HepG2 (cell line): ENCODE measurements at regions not wholly inside any gene's neighbourhood (a gene's known extent, or its start where the extent isn't known, plus 50 kb on each side); places are given as distances from the start of the nearest gene placed in this dataset.

Experiments
- ATAC-seq: fragments of 200-7000 bp; cut with Tn5 transposase; 3 replicates; pipeline ENCODE4 v1.9.1; 2020; ENCODE audit warnings: mild to moderate bottlenecking, moderate library complexity
- BruUV-seq: library from RNA; stranded (reverse); fragments of 400-500 nt; replicated peaks from 2 replicates; lab custom pipeline; 2021; lab: Mats Ljungman, UMichigan
- CTCF ChIA-PET: fragments of 300-600 bp; formaldehyde crosslinking; extraction: SDS; loops from one replicate; lab custom pipeline; 2021; ENCODE audit warnings: low total read pairs, inconsistent platforms, low intra/inter-chr PET ratio; lab: Yijun Ruan, JAX
- POLR2A ChIA-PET: fragments of 350-600 bp; sonication (Branson Sonifier 250); formaldehyde crosslinking; loops from one replicate; lab custom pipeline; 2020; ENCODE audit warnings: antibody characterized with exemption, inconsistent platforms; lab: Yijun Ruan, JAX
- DNase-seq: peaks from one replicate; pipeline ENCODE4 v3.0.0-alpha.2; 2015; ENCODE audit warnings: low spot score
- FAIRE-seq: peaks from 3 replicates; lab custom pipeline; 2011; peaks lifted over from hg19 to GRCh38; lab: Jason Lieb, UNC
- H2AFZ ChIP-seq: one replicate; pipeline ENCODE4 v1.6.1; 2011; ENCODE audit warnings: low read length, inconsistent platforms
- H3K27ac ChIP-seq: fragments of 300-600 bp; 3 replicates; pipeline ENCODE4 v1.8.0; 2011; ENCODE audit warnings: mixed run types, mild to moderate bottlenecking, mixed read lengths, low read length, inconsistent platforms; ENCODE audit not compliant: insufficient read depth; ENCODE audit errors: extremely low read length
- H3K27me3 ChIP-seq, 2 experiments: fragments of 200-600 bp in 1 of 2; 2 replicates in 1 of 2; 3 replicates in 1 of 2; pipeline versions ENCODE4 v1.6.0 to v1.8.0; 2011; ENCODE audit warnings: low read length in 2 of 2, mild to moderate bottlenecking in 2 of 2, moderate library complexity in 2 of 2, inconsistent platforms in 1 of 2; ENCODE audit not compliant: insufficient read depth in 2 of 2, control insufficient read depth in 1 of 2
- H3K36me3 ChIP-seq, 2 experiments: fragments of 200-600 bp in 1 of 2; replicated peaks in 1 of 2; 2 replicates in 1 of 2; 3 replicates in 1 of 2; pipeline versions ENCODE4 v1.5.1 to v1.8.0; 2011; ENCODE audit warnings: low read length in 2 of 2, inconsistent platforms in 1 of 2; ENCODE audit not compliant: insufficient read depth in 2 of 2, control insufficient read depth in 1 of 2
- H3K4me1 ChIP-seq: 2 replicates; pipeline ENCODE4 v1.5.1; 2012; ENCODE audit warnings: low read length, inconsistent platforms; ENCODE audit not compliant: insufficient read depth
- H3K4me2 ChIP-seq: 2 replicates; pipeline ENCODE4 v1.6.0; 2011; ENCODE audit warnings: low read depth, low read length, inconsistent platforms
- H3K4me3 ChIP-seq, 3 experiments: fragments of 200-600 bp in 1 of 3; sonication (generic), shearing (Covaris generic) in 1 of 3; replicated peaks in 1 of 3; 2 replicates each; pipeline ENCODE4 v1.5.1; 2011 to 2016; ENCODE audit warnings: low read length in 3 of 3, inconsistent platforms in 2 of 3, low read depth in 2 of 3, mild to moderate bottlenecking in 2 of 3, control low read depth in 1 of 3, mixed read lengths in 1 of 3; ENCODE audit not compliant: insufficient read depth in 1 of 3
- H3K79me2 ChIP-seq: one replicate; pipeline ENCODE4 v1.6.1; 2011; ENCODE audit warnings: low read length, inconsistent platforms; ENCODE audit not compliant: insufficient read depth
- H3K9ac ChIP-seq: 2 replicates; pipeline ENCODE4 v1.6.0; 2011; ENCODE audit warnings: mild to moderate bottlenecking, low read depth, low read length, inconsistent platforms; ENCODE audit not compliant: insufficient read depth
- H3K9me3 ChIP-seq: 2 replicates; pipeline ENCODE4 v1.5.1; 2012; ENCODE audit warnings: mild to moderate bottlenecking, low read length
- H4K20me1 ChIP-seq: 2 replicates; pipeline ENCODE4 v1.6.0; 2011; ENCODE audit warnings: inconsistent platforms, mild to moderate bottlenecking, low read length, moderate library complexity; ENCODE audit not compliant: insufficient read depth
- CAMTA2 ChIP-seq: sonication (generic); formaldehyde crosslinking; IDR thresholded peaks from 2 replicates; pipeline ENCODE4 v1.4.0; 2020; ENCODE audit warnings: mild to moderate bottlenecking, missing genetic modification reagents, borderline replicate concordance
- CREB3 ChIP-seq: sonication (generic); formaldehyde crosslinking; IDR thresholded peaks from 2 replicates; pipeline ENCODE4 v1.5.0; 2020; ENCODE audit warnings: missing genetic modification reagents
- GTF2F1 ChIP-seq: fragments of 150-350 bp; IDR thresholded peaks from 2 replicates; pipeline ENCODE4 v1.6.1; 2014; ENCODE audit warnings: low read length
- JUN ChIP-seq: sonication (generic); formaldehyde crosslinking; IDR thresholded peaks from 2 replicates; pipeline ENCODE4 v1.4.0; 2020; ENCODE audit warnings: mild to moderate bottlenecking, missing genetic modification reagents
- KMT2B ChIP-seq: IDR thresholded peaks from 2 replicates; pipeline ENCODE4 v1.6.1; 2016; ENCODE audit warnings: missing genetic modification reagents, missing compliant biosample characterization
- NFE2L2 ChIP-seq: fragments of 150-350 bp; IDR thresholded peaks from 2 replicates; pipeline ENCODE4 v1.6.1; 2014; ENCODE audit warnings: low read length
- NFIC ChIP-seq: IDR thresholded peaks from 2 replicates; pipeline ENCODE4 v1.6.1; 2012; ENCODE audit warnings: mild to moderate bottlenecking, low read length, inconsistent platforms
- POGZ ChIP-seq: sonication (generic); formaldehyde crosslinking; IDR thresholded peaks from 2 replicates; pipeline ENCODE4 v1.4.0; 2020; ENCODE audit warnings: mild to moderate bottlenecking, missing genetic modification reagents
- SSRP1 ChIP-seq: IDR thresholded peaks from 2 replicates; pipeline ENCODE4 v1.6.1; 2016; ENCODE audit warnings: control low read depth
- TMF1 ChIP-seq: sonication (generic); formaldehyde crosslinking; IDR thresholded peaks from 2 replicates; pipeline ENCODE4 v1.8.1; 2022; ENCODE audit warnings: low read depth, missing genetic modification reagents
- ZBTB3 ChIP-seq: sonication (generic); formaldehyde crosslinking; IDR thresholded peaks from 2 replicates; pipeline ENCODE4 v1.4.0; 2020; ENCODE audit warnings: low read depth, mild to moderate bottlenecking, moderate library complexity, missing genetic modification reagents, borderline replicate concordance
- ZNF367 ChIP-seq: sonication (generic); formaldehyde crosslinking; IDR thresholded peaks from 2 replicates; pipeline ENCODE4 v1.4.0; 2020; ENCODE audit warnings: missing genetic modification reagents, borderline replicate concordance
- ZNF773 ChIP-seq: sonication (generic); formaldehyde crosslinking; IDR thresholded peaks from 2 replicates; pipeline ENCODE4 v1.4.0; 2020; ENCODE audit warnings: missing genetic modification reagents, borderline replicate concordance
- ZNF776 ChIP-seq: sonication (generic); formaldehyde crosslinking; IDR thresholded peaks from 2 replicates; pipeline ENCODE4 v1.4.0; 2020; ENCODE audit warnings: mild to moderate bottlenecking, missing genetic modification reagents
- WGBS: methylation state at CpG from one replicate; pipeline ENCODE4 v1.1.6; 2017; ENCODE audit warnings: low lambda C conversion rate; 5-methylcytosine and 5-hydroxymethylcytosine counted together
- in situ Hi-C: cut with HindIII; loops from 2 replicates; pipeline ENCODE4 v1.10.0; 2017; ENCODE audit warnings: low pct_unique_long_range_greater_than_20kb; ENCODE audit not compliant: extremely low pct_ligation_motif_present
- intact Hi-C: fragments of 100-400 bp; cut with micrococcal nuclease; formaldehyde crosslinking; loops from one replicate; pipeline ENCODE4 v1.10.0; 2022; ENCODE audit not compliant: unreplicated experiment

GRCh38 chr10:105868935-105869334, 1227.8 kb downstream of the SORCS3 start (continued):
- TF ChIP-seq ZNF776 (CRISPR knock-in tag) = no peak
- no peak for TF ChIP-seq GTF2F1

- Histone ChIP-seq H3K4me1 (no peaks in the 10 kb centered on the region), H3K9me3 (peaks cover 49% of the 10 kb centered on the region), H3K27ac (no peak overlapping the region), H3K9ac (no peak overlapping the region), H3K27me3 (no peaks in the 10 kb centered on the region), H3K4me2 (no peak overlapping the region), H3K36me3 (no peaks in the 10 kb centered on the region), H3K4me3 (no peak overlapping the region), H3K79me2 (no peaks in the 10 kb centered on the region), H2AFZ (no peak overlapping the region)
- WGBS = 0% methylated on average over 2 of the region's 2 CpGs
- POLR2A ChIA-PET = no interaction called here
- ATAC-seq (no peak), DNase-seq (no peak), FAIRE-seq (no peak)
- in situ Hi-C loops = no loop called here
- TF ChIP-seq ZNF773 (no peak), JUN (CRISPR knock-in tag) (no peak)
- TF ChIP-seq, all 625 proteins: peak for 0
- intact Hi-C loops = no loop called here
- no peaks in the 10 kb centered on the region for H4K20me1 ChIP-seq
- CTCF ChIA-PET = no interaction called here
- BruUV-seq = no TSS peak
These were observed 1223.8 kb downstream of the SORCS3 start for GRCh38 chr10:105864854-105865253.

DNA sequence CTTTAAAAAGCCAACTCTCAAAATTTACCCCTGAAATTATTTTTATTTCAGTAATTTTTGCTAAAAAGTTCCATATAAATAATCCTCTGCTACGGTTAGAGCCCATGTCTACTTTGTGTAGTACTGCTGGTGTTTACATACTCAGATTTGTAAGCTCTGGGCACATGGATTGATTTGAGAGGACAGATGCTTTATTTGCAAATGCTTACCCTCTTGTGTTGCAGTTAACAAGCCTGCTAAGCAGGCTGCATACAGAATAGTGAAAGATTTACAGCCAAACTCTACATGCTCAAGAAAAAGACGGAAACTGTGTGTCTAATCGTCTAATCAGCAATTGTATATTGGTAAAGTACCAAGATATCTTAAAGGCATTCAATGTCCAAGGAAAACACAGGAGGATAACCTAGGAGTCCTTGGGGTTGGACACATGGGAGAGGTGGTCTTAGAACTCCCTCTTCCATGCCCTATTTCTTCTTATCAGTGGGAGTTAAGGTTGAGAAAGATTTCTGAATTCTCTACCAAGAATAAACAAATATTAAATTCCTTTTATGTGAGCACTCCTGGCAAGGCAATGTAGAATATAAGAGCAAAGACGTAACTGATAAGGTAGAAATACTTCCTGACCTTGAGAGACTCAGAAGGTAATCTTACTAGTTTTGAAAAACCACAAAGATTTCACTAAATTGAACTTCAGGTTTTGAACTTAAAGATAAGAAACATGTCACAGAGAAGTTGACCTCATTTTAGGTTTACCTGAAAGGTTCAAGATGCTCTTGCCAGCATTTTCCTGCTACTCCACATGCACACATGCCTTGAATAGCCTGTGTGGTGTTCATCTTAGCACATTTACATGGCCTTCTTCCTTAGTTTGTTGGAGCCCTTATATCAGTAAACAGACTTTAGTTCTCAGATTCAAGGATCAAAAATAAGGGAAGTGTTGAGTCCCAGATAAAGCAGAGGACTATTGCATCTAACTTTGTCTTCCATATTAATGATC, 1216.5 kb downstream of the SORCS3 start:
- ChIA-PET CTCF (no interaction called here), POLR2A (no interaction called here)
- Histone ChIP-seq H3K4me1 (no peaks in the 10 kb centered on the region), H3K36me3 (no peaks in the 10 kb centered on the region), H3K27me3 (no peaks in the 10 kb centered on the region; a peak in 1 of 5 replicates), H2AFZ (no peak overlapping the region), H3K4me2 (no peak overlapping the region), H3K9me3 (peaks cover 27% of the 10 kb centered on the region), H3K27ac (no peak overlapping the region), H4K20me1 (no peaks in the 10 kb centered on the region), H3K9ac (no peak overlapping the region), H3K79me2 (no peaks in the 10 kb centered on the region), H3K4me3 (no peak overlapping the region)
- TF ChIP-seq CAMTA2 (CRISPR knock-in tag) = no peak
- no peak for TF ChIP-seq KMT2B (CRISPR knock-in tag)
- TF ChIP-seq CREB3 (CRISPR knock-in tag) = no peak
- TF ChIP-seq ZNF367 (CRISPR knock-in tag) = no peak
- no peak for TF ChIP-seq NFIC
- TF ChIP-seq NFE2L2 = no peak
- no peak for TF ChIP-seq TMF1
- no peak for TF ChIP-seq POGZ
- TF ChIP-seq SSRP1 (CRISPR knock-in tag) = no peak
- no peak for TF ChIP-seq ZBTB3
- DNase-seq = no peak
- WGBS = 0% methylated on average over 4 of the region's 4 CpGs
- FAIRE-seq = no peak
- intact Hi-C loops = no loop called here
- in situ Hi-C loops = no loop called here
- no TSS peak for BruUV-seq
- no peak for ATAC-seq
